Liver (tissue), 8 donors: ENCODE measurements at regions not wholly inside any gene's neighbourhood (a gene's known extent, or its start where the extent isn't known, plus 50 kb on each side); places are given as distances from the start of the nearest gene placed in this dataset.

ENCODE experiments used
- DNase-seq: peaks from one replicate; pipeline ENCODE4 v3.0.0-alpha.2; 2017; ENCODE audit warnings: low spot score
- H3K27ac ChIP-seq, 2 donors: one replicate each; pipeline ENCODE4 v1.7.0; 2013; ENCODE audit warnings: inconsistent platforms in 2 of 2, low read length in 2 of 2, control low read depth in 1 of 2, low read depth in 1 of 2, mild to moderate bottlenecking in 1 of 2
- H3K27me3 ChIP-seq, 4 donors: one replicate each; pipeline versions ENCODE4 v1.6.1 to v1.7.0; 2013; ENCODE audit warnings: low read length in 3 of 4, inconsistent platforms in 1 of 4, mild to moderate bottlenecking in 1 of 4, moderate library complexity in 1 of 4; ENCODE audit not compliant: control insufficient read depth in 4 of 4, insufficient read depth in 4 of 4
- H3K36me3 ChIP-seq, 4 donors: one replicate each; pipeline versions ENCODE4 v1.6.1 to v1.7.0; 2013; ENCODE audit warnings: low read length in 3 of 4, mild to moderate bottlenecking in 3 of 4, low read depth in 1 of 4, moderate library complexity in 1 of 4; ENCODE audit not compliant: control insufficient read depth in 4 of 4, insufficient read depth in 3 of 4
- H3K4me1 ChIP-seq, 4 donors: one replicate each; pipeline versions ENCODE4 v1.6.1 to v1.7.0; 2013; ENCODE audit warnings: low read length in 3 of 4, mild to moderate bottlenecking in 3 of 4, moderate library complexity in 1 of 4; ENCODE audit not compliant: control insufficient read depth in 4 of 4, insufficient read depth in 4 of 4
- H3K4me3 ChIP-seq, 3 donors: one replicate each; pipeline versions ENCODE4 v1.6.1 to v1.7.0; 2013; ENCODE audit warnings: low read length in 3 of 3, control low read depth in 1 of 3, low read depth in 1 of 3, mild to moderate bottlenecking in 1 of 3
- H3K9ac ChIP-seq, 2 donors: one replicate each; pipeline ENCODE4 v1.7.0; 2013; ENCODE audit warnings: low read length in 2 of 2, mild to moderate bottlenecking in 2 of 2, moderate library complexity in 2 of 2, control low read depth in 1 of 2, low read depth in 1 of 2
- H3K9me3 ChIP-seq, 4 donors: one replicate each; pipeline versions ENCODE4 v1.6.1 to v1.7.0; 2013; ENCODE audit warnings: low read length in 3 of 4; ENCODE audit not compliant: control insufficient read depth in 4 of 4
- EGR1 ChIP-seq, 2 donors: IDR thresholded peaks; 2 replicates each; pipeline ENCODE4 v1.6.1; 2016 to 2018; ENCODE audit warnings: antibody characterized with exemption in 2 of 2, low read depth in 2 of 2
- FOXA1 ChIP-seq: IDR thresholded peaks from 2 replicates; pipeline ENCODE4 v1.6.1; 2016; ENCODE audit warnings: antibody characterized with exemption
- FOXA2 ChIP-seq: IDR thresholded peaks from 2 replicates; pipeline ENCODE4 v1.6.1; 2016; ENCODE audit warnings: antibody characterized with exemption
- GABPA ChIP-seq, 2 donors: IDR thresholded peaks in 1 of 2; conservative IDR thresholded peaks in 1 of 2; 2 replicates each; pipeline ENCODE4 v1.6.1; 2016; ENCODE audit warnings: antibody characterized with exemption in 2 of 2, mild to moderate bottlenecking in 1 of 2, moderate library complexity in 1 of 2
- HNF4A ChIP-seq, 2 donors: conservative IDR thresholded peaks; 2 replicates each; pipeline ENCODE4 v1.6.1; 2016; ENCODE audit warnings: antibody characterized with exemption in 2 of 2, mild to moderate bottlenecking in 2 of 2
- HNF4G ChIP-seq: IDR thresholded peaks from 2 replicates; pipeline ENCODE4 v1.6.1; 2016; ENCODE audit warnings: antibody characterized with exemption
- JUND ChIP-seq, 2 donors: IDR thresholded peaks; 2 replicates each; pipeline ENCODE4 v1.6.1; 2016; ENCODE audit warnings: antibody characterized with exemption in 2 of 2
- NR2F2 ChIP-seq: IDR thresholded peaks from 2 replicates; pipeline ENCODE4 v1.6.1; 2016; ENCODE audit warnings: antibody characterized with exemption
- RAD21 ChIP-seq, 2 donors: IDR thresholded peaks; 2 replicates each; pipeline ENCODE4 v1.6.1; 2016; ENCODE audit warnings: antibody characterized with exemption in 2 of 2, mild to moderate bottlenecking in 2 of 2
- RXRA ChIP-seq, 2 donors: IDR thresholded peaks; 2 replicates each; pipeline ENCODE4 v1.6.1; 2017 to 2018; ENCODE audit warnings: antibody characterized with exemption in 2 of 2, mild to moderate bottlenecking in 1 of 2
- SP1 ChIP-seq: IDR thresholded peaks from 2 replicates; pipeline ENCODE4 v1.6.1; 2018; ENCODE audit warnings: antibody characterized with exemption, mild to moderate bottlenecking
- TAF1 ChIP-seq: conservative IDR thresholded peaks from 2 replicates; pipeline ENCODE4 v1.6.1; 2016; ENCODE audit warnings: antibody characterized with exemption, mild to moderate bottlenecking
- YY1 ChIP-seq: IDR thresholded peaks from 2 replicates; pipeline ENCODE4 v1.6.1; 2016; ENCODE audit warnings: antibody characterized with exemption, mild to moderate bottlenecking
- WGBS: extraction: QIAGEN DNeasy Blood & Tissue Kit; methylation state at CpG from one replicate; pipeline ENCODE4 v1.1.7; 2013; 5-methylcytosine and 5-hydroxymethylcytosine counted together
- TF ChIP-seq, protein P1 (sequence below): IDR thresholded peaks from 2 replicates; pipeline ENCODE4 v1.6.1; 2016; ENCODE audit warnings: antibody characterized with exemption, mild to moderate bottlenecking
- TF ChIP-seq, protein P2 (sequence below): fragments of 150-350 bp; IDR thresholded peaks from 2 replicates; pipeline ENCODE4 v1.5.1; 2017; ENCODE audit warnings: improper control_type of control experiment, low read depth, low read length; ENCODE audit not compliant: missing input control
- TF ChIP-seq, protein P3 (sequence below): IDR thresholded peaks from 2 replicates; pipeline ENCODE4 v1.6.1; 2016; ENCODE audit warnings: antibody characterized with exemption
- TF ChIP-seq, protein P4 (sequence below): IDR thresholded peaks from 2 replicates; pipeline ENCODE4 v1.6.1; 2016; ENCODE audit warnings: antibody characterized with exemption
- TF ChIP-seq, protein P5 (sequence below): IDR thresholded peaks from 2 replicates; pipeline ENCODE4 v1.6.1; 2016; ENCODE audit warnings: antibody characterized with exemption
- donor health status: healthy.
- donor health status: healthy.
- donor health status: healthy.
- donor health status: healthy.
- donor health status: healthy.

DNA sequence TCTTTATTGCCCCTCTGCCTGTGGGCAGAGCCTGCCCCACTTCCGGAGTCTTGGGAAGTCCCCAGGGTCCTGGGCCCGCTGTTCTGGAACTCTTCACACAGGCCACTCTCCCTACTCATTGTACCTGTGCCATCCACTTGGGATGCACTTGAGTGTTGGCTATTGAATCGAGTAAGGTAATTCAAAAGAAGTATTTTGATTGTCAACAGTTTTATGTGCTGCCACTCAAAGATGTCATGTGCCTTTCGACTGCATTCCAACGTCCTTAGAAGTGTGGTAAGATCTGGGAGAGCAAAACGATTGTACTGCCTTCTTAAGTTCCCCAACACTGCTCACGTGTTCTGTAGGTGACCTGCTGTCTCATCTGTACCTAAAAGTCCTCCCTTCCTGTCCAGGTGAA is 77.0 kb upstream of the SMIM21 start:
- no peak for TF ChIP-seq SP1
- TF ChIP-seq, protein P1, sequence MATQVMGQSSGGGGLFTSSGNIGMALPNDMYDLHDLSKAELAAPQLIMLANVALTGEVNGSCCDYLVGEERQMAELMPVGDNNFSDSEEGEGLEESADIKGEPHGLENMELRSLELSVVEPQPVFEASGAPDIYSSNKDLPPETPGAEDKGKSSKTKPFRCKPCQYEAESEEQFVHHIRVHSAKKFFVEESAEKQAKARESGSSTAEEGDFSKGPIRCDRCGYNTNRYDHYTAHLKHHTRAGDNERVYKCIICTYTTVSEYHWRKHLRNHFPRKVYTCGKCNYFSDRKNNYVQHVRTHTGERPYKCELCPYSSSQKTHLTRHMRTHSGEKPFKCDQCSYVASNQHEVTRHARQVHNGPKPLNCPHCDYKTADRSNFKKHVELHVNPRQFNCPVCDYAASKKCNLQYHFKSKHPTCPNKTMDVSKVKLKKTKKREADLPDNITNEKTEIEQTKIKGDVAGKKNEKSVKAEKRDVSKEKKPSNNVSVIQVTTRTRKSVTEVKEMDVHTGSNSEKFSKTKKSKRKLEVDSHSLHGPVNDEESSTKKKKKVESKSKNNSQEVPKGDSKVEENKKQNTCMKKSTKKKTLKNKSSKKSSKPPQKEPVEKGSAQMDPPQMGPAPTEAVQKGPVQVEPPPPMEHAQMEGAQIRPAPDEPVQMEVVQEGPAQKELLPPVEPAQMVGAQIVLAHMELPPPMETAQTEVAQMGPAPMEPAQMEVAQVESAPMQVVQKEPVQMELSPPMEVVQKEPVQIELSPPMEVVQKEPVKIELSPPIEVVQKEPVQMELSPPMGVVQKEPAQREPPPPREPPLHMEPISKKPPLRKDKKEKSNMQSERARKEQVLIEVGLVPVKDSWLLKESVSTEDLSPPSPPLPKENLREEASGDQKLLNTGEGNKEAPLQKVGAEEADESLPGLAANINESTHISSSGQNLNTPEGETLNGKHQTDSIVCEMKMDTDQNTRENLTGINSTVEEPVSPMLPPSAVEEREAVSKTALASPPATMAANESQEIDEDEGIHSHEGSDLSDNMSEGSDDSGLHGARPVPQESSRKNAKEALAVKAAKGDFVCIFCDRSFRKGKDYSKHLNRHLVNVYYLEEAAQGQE = no peak
- no peak for TF ChIP-seq GABPA (IDR thresholded peaks at IDR 0.05 in 1 of 2, conservative IDR thresholded peaks at IDR 0.05 in 1 of 2)
- TF ChIP-seq HNF4G = no peak
- no peak for TF ChIP-seq HNF4A (conservative IDR thresholded peaks at IDR 0.05)
- Histone ChIP-seq H3K4me1 (no peaks in the 10 kb centered on the region), H3K27ac (no peak overlapping the region), H3K9me3 (no peaks in the 10 kb centered on the region), H3K4me3 (no peak overlapping the region), H3K27me3 (no peaks in the 10 kb centered on the region), H3K9ac (no peak overlapping the region), H3K36me3 (no peaks in the 10 kb centered on the region)
- WGBS = 69% methylated on average over 7 of the region's 7 CpGs
- DNase-seq = no peak

DNA sequence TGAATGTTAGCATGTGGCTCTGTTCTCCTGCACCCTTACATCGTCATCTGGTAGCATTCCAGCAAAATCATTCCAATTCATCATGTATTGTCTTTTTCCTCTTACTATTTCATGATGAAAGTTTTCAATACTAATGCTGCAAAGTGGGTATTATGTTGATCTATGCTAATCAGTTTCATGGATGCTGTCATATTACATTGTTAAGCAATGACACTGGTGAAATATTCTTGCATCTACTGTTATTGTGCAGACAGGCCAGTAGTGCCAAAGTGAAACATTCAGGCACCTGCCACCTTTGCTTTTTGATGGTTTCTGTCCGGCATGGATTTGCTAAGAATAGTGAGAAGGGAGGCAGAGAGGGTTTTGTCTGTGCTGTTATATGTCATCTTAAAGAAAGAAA is 76.1 kb upstream of the SMIM21 start:
- Histone ChIP-seq H3K27me3 (no peaks in the 10 kb centered on the region), H3K36me3 (no peaks in the 10 kb centered on the region), H3K4me1 (no peaks in the 10 kb centered on the region), H3K9me3 (no peaks in the 10 kb centered on the region), H3K27ac (no peak overlapping the region), H3K4me3 (no peak overlapping the region), H3K9ac (no peak overlapping the region)
- DNase-seq = no peak
- WGBS = 82% methylated on average over 2 of the region's 2 CpGs
- TF ChIP-seq, protein P2, sequence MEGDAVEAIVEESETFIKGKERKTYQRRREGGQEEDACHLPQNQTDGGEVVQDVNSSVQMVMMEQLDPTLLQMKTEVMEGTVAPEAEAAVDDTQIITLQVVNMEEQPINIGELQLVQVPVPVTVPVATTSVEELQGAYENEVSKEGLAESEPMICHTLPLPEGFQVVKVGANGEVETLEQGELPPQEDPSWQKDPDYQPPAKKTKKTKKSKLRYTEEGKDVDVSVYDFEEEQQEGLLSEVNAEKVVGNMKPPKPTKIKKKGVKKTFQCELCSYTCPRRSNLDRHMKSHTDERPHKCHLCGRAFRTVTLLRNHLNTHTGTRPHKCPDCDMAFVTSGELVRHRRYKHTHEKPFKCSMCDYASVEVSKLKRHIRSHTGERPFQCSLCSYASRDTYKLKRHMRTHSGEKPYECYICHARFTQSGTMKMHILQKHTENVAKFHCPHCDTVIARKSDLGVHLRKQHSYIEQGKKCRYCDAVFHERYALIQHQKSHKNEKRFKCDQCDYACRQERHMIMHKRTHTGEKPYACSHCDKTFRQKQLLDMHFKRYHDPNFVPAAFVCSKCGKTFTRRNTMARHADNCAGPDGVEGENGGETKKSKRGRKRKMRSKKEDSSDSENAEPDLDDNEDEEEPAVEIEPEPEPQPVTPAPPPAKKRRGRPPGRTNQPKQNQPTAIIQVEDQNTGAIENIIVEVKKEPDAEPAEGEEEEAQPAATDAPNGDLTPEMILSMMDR = no peak
- TF ChIP-seq FOXA2 = no peak
- TF ChIP-seq, protein P3, sequence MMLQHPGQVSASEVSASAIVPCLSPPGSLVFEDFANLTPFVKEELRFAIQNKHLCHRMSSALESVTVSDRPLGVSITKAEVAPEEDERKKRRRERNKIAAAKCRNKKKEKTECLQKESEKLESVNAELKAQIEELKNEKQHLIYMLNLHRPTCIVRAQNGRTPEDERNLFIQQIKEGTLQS = no peak
- no peak for TF ChIP-seq HNF4G
- TF ChIP-seq, protein P4, sequence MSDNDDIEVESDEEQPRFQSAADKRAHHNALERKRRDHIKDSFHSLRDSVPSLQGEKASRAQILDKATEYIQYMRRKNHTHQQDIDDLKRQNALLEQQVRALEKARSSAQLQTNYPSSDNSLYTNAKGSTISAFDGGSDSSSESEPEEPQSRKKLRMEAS = no peak
- no peak for TF ChIP-seq JUND (IDR thresholded peaks at IDR 0.05)
- TF ChIP-seq, protein P5, sequence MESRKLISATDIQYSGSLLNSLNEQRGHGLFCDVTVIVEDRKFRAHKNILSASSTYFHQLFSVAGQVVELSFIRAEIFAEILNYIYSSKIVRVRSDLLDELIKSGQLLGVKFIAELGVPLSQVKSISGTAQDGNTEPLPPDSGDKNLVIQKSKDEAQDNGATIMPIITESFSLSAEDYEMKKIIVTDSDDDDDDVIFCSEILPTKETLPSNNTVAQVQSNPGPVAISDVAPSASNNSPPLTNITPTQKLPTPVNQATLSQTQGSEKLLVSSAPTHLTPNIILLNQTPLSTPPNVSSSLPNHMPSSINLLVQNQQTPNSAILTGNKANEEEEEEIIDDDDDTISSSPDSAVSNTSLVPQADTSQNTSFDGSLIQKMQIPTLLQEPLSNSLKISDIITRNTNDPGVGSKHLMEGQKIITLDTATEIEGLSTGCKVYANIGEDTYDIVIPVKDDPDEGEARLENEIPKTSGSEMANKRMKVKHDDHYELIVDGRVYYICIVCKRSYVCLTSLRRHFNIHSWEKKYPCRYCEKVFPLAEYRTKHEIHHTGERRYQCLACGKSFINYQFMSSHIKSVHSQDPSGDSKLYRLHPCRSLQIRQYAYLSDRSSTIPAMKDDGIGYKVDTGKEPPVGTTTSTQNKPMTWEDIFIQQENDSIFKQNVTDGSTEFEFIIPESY = no peak
- no peak for TF ChIP-seq GABPA (IDR thresholded peaks at IDR 0.05 in 1 of 2, conservative IDR thresholded peaks at IDR 0.05 in 1 of 2)
- TF ChIP-seq SP1 = no peak
- TF ChIP-seq HNF4A (conservative IDR thresholded peaks at IDR 0.05) = no peak
- no peak for TF ChIP-seq NR2F2
- TF ChIP-seq EGR1 (IDR thresholded peaks at IDR 0.05; ENCODE audit: low read depth in 2 of 2) = no peak
- TF ChIP-seq, protein P1 = no peak
- no peak for TF ChIP-seq RXRA (IDR thresholded peaks at IDR 0.05)
- TF ChIP-seq FOXA1 = no peak
- TF ChIP-seq RAD21 (IDR thresholded peaks at IDR 0.05) = no peak
- no peak for TF ChIP-seq YY1
- no peak for TF ChIP-seq TAF1
